Astrocyte (in vitro differentiated cells and primary cell): ENCODE measurements at regions not wholly inside any gene's neighbourhood (a gene's known extent, or its start where the extent isn't known, plus 50 kb on each side); places are given as distances from the start of the nearest gene placed in this dataset.

ENCODE experiments used
- DNase-seq: peaks from one replicate; pipeline ENCODE4 v3.0.0-alpha.2; 2010; ENCODE audit warnings: low read depth
- FAIRE-seq: peaks from 2 replicates; lab custom pipeline; 2011; peaks lifted over from hg19 to GRCh38; lab: Jason Lieb, UNC
- H2AFZ ChIP-seq: 2 replicates; pipeline ENCODE4 v1.6.0; 2012; ENCODE audit warnings: low read depth, low read length, inconsistent platforms
- H3K27ac ChIP-seq: 2 replicates; pipeline ENCODE4 v1.5.1; 2011; ENCODE audit warnings: low read depth, low read length, inconsistent platforms
- H3K27me3 ChIP-seq: 2 replicates; pipeline ENCODE4 v1.6.0; 2011; ENCODE audit warnings: low read length, inconsistent platforms; ENCODE audit not compliant: insufficient read depth
- H3K36me3 ChIP-seq: 2 replicates; pipeline ENCODE4 v1.5.1; 2011; ENCODE audit warnings: low read length, inconsistent platforms; ENCODE audit not compliant: insufficient read depth
- H3K4me1 ChIP-seq: 2 replicates; pipeline ENCODE4 v1.5.1; 2011; ENCODE audit warnings: low read length, inconsistent platforms; ENCODE audit not compliant: insufficient read depth
- H3K4me2 ChIP-seq: 2 replicates; pipeline ENCODE4 v1.6.0; 2012; ENCODE audit warnings: low read length, inconsistent platforms
- H3K4me3 ChIP-seq: 2 replicates; pipeline ENCODE4 v1.5.1; 2011; ENCODE audit warnings: low read depth, mild to moderate bottlenecking, low read length, inconsistent platforms; ENCODE audit not compliant: insufficient read depth
- H3K79me2 ChIP-seq: 2 replicates; pipeline ENCODE4 v1.6.0; 2012; ENCODE audit warnings: mild to moderate bottlenecking, low read length, inconsistent platforms; ENCODE audit not compliant: insufficient read depth
- H3K9ac ChIP-seq: 2 replicates; pipeline ENCODE4 v1.6.0; 2012; ENCODE audit warnings: mild to moderate bottlenecking, low read length, inconsistent platforms
- H3K9me3 ChIP-seq: 2 replicates; pipeline ENCODE4 v1.5.1; 2012; ENCODE audit warnings: low read depth, mild to moderate bottlenecking, low read length, inconsistent platforms; ENCODE audit not compliant: insufficient read depth
- H4K20me1 ChIP-seq: 2 replicates; pipeline ENCODE4 v1.6.0; 2012; ENCODE audit warnings: low read length, inconsistent platforms; ENCODE audit not compliant: insufficient read depth
- H3K27ac Mint-ChIP-seq: one replicate; pipeline ENCODE4 v1.8.0; 2021; ENCODE audit warnings: mild to moderate bottlenecking, mixed read lengths; ENCODE audit not compliant: unreplicated experiment
- H3K27me3 Mint-ChIP-seq: one replicate; pipeline ENCODE4 v1.8.0; 2021; ENCODE audit warnings: low read depth, mixed read lengths; ENCODE audit not compliant: unreplicated experiment
- H3K36me3 Mint-ChIP-seq: one replicate; pipeline ENCODE4 v1.8.0; 2021; ENCODE audit warnings: low read depth, mixed read lengths; ENCODE audit not compliant: unreplicated experiment
- H3K4me1 Mint-ChIP-seq: one replicate; pipeline ENCODE4 v1.8.0; 2021; ENCODE audit warnings: low read depth, mixed read lengths; ENCODE audit not compliant: unreplicated experiment
- H3K4me3 Mint-ChIP-seq: one replicate; pipeline ENCODE4 v1.8.0; 2021; ENCODE audit warnings: mild to moderate bottlenecking, moderate library complexity, mixed read lengths; ENCODE audit not compliant: unreplicated experiment
- H3K9me3 Mint-ChIP-seq: one replicate; pipeline ENCODE4 v1.8.0; 2021; ENCODE audit warnings: mild to moderate bottlenecking, mixed read lengths; ENCODE audit not compliant: unreplicated experiment
- CTCF ChIP-seq: IDR thresholded peaks from 2 replicates; pipeline ENCODE4 v1.5.1; 2011; ENCODE audit warnings: low read depth, mild to moderate bottlenecking, inconsistent platforms, low read length, moderate library complexity; ENCODE audit not compliant: insufficient read depth
- EZH2 ChIP-seq: IDR thresholded peaks from 2 replicates; pipeline ENCODE4 v1.6.1; 2012; ENCODE audit warnings: mild to moderate bottlenecking, low read length, inconsistent platforms; ENCODE audit not compliant: insufficient read depth

- Mint-ChIP-seq H3K4me3 (no peak overlapping the region), H3K9me3 (no peaks in the 10 kb centered on the region), H3K27me3 (peaks cover 3% of the 10 kb centered on the region), H3K36me3 (no peaks in the 10 kb centered on the region), H3K4me1 (no peaks in the 10 kb centered on the region), H3K27ac (no peak overlapping the region)
- no peaks in the 10 kb centered on the region for H3K79me2 ChIP-seq
- no peaks in the 10 kb centered on the region for H3K36me3 ChIP-seq
- no peak overlapping the region for H3K4me2 ChIP-seq
- no peak overlapping the region for H3K27ac ChIP-seq
- no peaks in the 10 kb centered on the region for H3K4me1 ChIP-seq
- no peaks in the 10 kb centered on the region for H3K9me3 ChIP-seq
- H3K4me3 ChIP-seq: no peak overlapping the region
- FAIRE-seq: no peak
- no peak overlapping the region for H3K9ac ChIP-seq
- no peak for TF ChIP-seq EZH2
- no peak for TF ChIP-seq CTCF
- no peaks in the 10 kb centered on the region for H3K27me3 ChIP-seq
- no peaks in the 10 kb centered on the region for H4K20me1 ChIP-seq
- DNase-seq: no peak
- no peak overlapping the region for H2AFZ ChIP-seq
Observed at GRCh38 chr14:29451941-29452340, 475.7 kb downstream of the PRKD1 start.

- Histone ChIP-seq H3K79me2 (no peaks in the 10 kb centered on the region), H4K20me1 (no peaks in the 10 kb centered on the region), H2AFZ (no peak overlapping the region), H3K9me3 (no peaks in the 10 kb centered on the region), H3K4me3 (no peak overlapping the region), H3K27ac (no peak overlapping the region), H3K4me1 (no peaks in the 10 kb centered on the region), H3K27me3 (no peaks in the 10 kb centered on the region), H3K4me2 (no peak overlapping the region), H3K9ac (no peak overlapping the region), H3K36me3 (no peaks in the 10 kb centered on the region)
- Mint-ChIP-seq H3K27me3 (peaks cover 3% of the 10 kb centered on the region), H3K9me3 (no peaks in the 10 kb centered on the region), H3K4me3 (no peak overlapping the region), H3K27ac (no peak overlapping the region), H3K4me1 (no peaks in the 10 kb centered on the region), H3K36me3 (no peaks in the 10 kb centered on the region)
- no peak for DNase-seq
- TF ChIP-seq EZH2 (no peak), CTCF (no peak)
- no peak for FAIRE-seq
Observed at GRCh38 chr14:29453045-29453444, 474.6 kb downstream of the PRKD1 start.

GRCh38 chr14:29454026-29454693 is 473.5 kb downstream of the PRKD1 start:
- H4K20me1 ChIP-seq: no peaks in the 10 kb centered on the region
- no peaks in the 10 kb centered on the region for H3K27me3 ChIP-seq
- H3K79me2 ChIP-seq: no peaks in the 10 kb centered on the region
- DNase-seq: no peak
- FAIRE-seq: no peak
- H3K9ac ChIP-seq: no peak overlapping the region
- H3K4me3 Mint-ChIP-seq: no peak overlapping the region
- no peaks in the 10 kb centered on the region for H3K4me1 ChIP-seq
- no peaks in the 10 kb centered on the region for H3K9me3 Mint-ChIP-seq
- no peak overlapping the region for H3K4me2 ChIP-seq
- H3K27ac Mint-ChIP-seq: no peak overlapping the region
- no peaks in the 10 kb centered on the region for H3K36me3 Mint-ChIP-seq
- H3K27ac ChIP-seq: no peak overlapping the region
- H3K4me1 Mint-ChIP-seq: no peaks in the 10 kb centered on the region
- no peaks in the 10 kb centered on the region for H3K9me3 ChIP-seq
- H2AFZ ChIP-seq: no peak overlapping the region
- H3K27me3 Mint-ChIP-seq: peaks cover 3% of the 10 kb centered on the region
- H3K36me3 ChIP-seq: no peaks in the 10 kb centered on the region
- H3K4me3 ChIP-seq: no peak overlapping the region
- no peak for TF ChIP-seq CTCF
- no peak for TF ChIP-seq EZH2
